Ovary (tissue), 3 donors: ENCODE measurements at regions not wholly inside any gene's neighbourhood (a gene's known extent, or its start where the extent isn't known, plus 50 kb on each side); places are given as distances from the start of the nearest gene placed in this dataset.

ENCODE experiments used
- EP300 ChIP-seq: sonication (generic); formaldehyde crosslinking; IDR thresholded peaks from one replicate; pipeline ENCODE4 v1.6.1; 2017; ENCODE audit warnings: antibody characterized with exemption
- POLR2A ChIP-seq: fragments of 450-650 bp; IDR thresholded peaks from one replicate; pipeline ENCODE4 v1.6.1; 2017; ENCODE audit warnings: antibody characterized with exemption, mild to moderate bottlenecking, moderate library complexity
- TF ChIP-seq, protein P1 (sequence below), 3 donors: fragments of 450-650 bp in 2 of 3; fragments of 200-600 bp in 1 of 3; IDR thresholded peaks; one replicate each; pipeline versions ENCODE4 v1.5.1 to v1.8.0; 2016 to 2022; ENCODE audit warnings: antibody characterized with exemption in 3 of 3, mild to moderate bottlenecking in 1 of 3
- donor health status: DM: no; HTN: no; CAD: no.

DNA sequence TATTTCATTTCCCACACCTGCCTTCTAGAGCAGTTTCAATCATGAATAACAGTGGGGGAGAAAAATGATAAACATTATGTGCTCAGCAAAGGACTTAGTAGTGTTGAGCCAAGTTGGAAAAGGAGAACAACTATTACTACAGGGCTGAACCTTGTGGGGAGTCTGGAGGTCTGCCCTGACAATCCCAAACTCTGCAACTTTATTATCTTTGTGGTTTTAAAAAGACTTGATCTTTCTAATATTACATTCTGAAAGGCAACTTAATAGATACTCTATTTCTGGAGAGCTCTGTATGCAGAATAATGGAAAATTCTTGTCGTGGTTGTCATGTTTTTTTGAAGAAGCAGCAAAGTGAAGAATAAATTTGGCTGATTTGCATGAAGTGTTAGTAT lies 116.1 kb downstream of the SPCS3 start:
- TF ChIP-seq EP300: no peak
- TF ChIP-seq, protein P1, sequence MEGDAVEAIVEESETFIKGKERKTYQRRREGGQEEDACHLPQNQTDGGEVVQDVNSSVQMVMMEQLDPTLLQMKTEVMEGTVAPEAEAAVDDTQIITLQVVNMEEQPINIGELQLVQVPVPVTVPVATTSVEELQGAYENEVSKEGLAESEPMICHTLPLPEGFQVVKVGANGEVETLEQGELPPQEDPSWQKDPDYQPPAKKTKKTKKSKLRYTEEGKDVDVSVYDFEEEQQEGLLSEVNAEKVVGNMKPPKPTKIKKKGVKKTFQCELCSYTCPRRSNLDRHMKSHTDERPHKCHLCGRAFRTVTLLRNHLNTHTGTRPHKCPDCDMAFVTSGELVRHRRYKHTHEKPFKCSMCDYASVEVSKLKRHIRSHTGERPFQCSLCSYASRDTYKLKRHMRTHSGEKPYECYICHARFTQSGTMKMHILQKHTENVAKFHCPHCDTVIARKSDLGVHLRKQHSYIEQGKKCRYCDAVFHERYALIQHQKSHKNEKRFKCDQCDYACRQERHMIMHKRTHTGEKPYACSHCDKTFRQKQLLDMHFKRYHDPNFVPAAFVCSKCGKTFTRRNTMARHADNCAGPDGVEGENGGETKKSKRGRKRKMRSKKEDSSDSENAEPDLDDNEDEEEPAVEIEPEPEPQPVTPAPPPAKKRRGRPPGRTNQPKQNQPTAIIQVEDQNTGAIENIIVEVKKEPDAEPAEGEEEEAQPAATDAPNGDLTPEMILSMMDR (IDR thresholded peaks at IDR 0.05): no peak
- no peak for TF ChIP-seq POLR2A
